ENCODE measurements at regions not wholly inside any gene's neighbourhood (a gene's known extent, or its start where the extent isn't known, plus 50 kb on each side); places are given as distances from the start of the nearest gene placed in this dataset.

- TF ChIP-seq CTCF (IDR thresholded peaks at IDR 0.05) (no peak), ZFX (IDR thresholded peaks at IDR 0.05; ENCODE audit: borderline replicate concordance) (no peak)
- no peak overlapping the region for H3K27ac ChIP-seq
Observed at GRCh38 chr2:203596183-203596582, 61.1 kb upstream of the RAPH1 start.

GRCh38 chr2:203599509-203599908, 64.4 kb upstream of the RAPH1 start:
- H3K27ac ChIP-seq, result no peak overlapping the region
- TF ChIP-seq ZFX (IDR thresholded peaks at IDR 0.05; ENCODE audit: borderline replicate concordance) (no peak), CTCF (IDR thresholded peaks at IDR 0.05) (no peak)

- TF ChIP-seq ZFX (IDR thresholded peaks at IDR 0.05; ENCODE audit: borderline replicate concordance) (no peak), CTCF (IDR thresholded peaks at IDR 0.05) (no peak)
- no peak overlapping the region for H3K27ac ChIP-seq
Observed at GRCh38 chr2:203600286-203600685, 65.2 kb upstream of the RAPH1 start.

- TF ChIP-seq ZFX (IDR thresholded peaks at IDR 0.05; ENCODE audit: borderline replicate concordance), result no peak
- no peak for TF ChIP-seq CTCF (IDR thresholded peaks at IDR 0.05)
- H3K27ac ChIP-seq, result no peak overlapping the region
Observed at GRCh38 chr2:203603456-203604389, 68.6 kb upstream of the RAPH1 start.

GRCh38 chr2:203605302-203605701, 70.2 kb upstream of the RAPH1 start:
- TF ChIP-seq CTCF (IDR thresholded peaks at IDR 0.05) (no peak), ZFX (IDR thresholded peaks at IDR 0.05; ENCODE audit: borderline replicate concordance) (no peak)
- no peak overlapping the region for H3K27ac ChIP-seq

GRCh38 chr2:203606051-203606450, 71.0 kb upstream of the RAPH1 start:
- TF ChIP-seq CTCF (IDR thresholded peaks at IDR 0.05) (no peak), ZFX (IDR thresholded peaks at IDR 0.05; ENCODE audit: borderline replicate concordance) (no peak)
- H3K27ac ChIP-seq, result no peak overlapping the region

GRCh38 chr2:203610558-203610957, 75.5 kb upstream of the RAPH1 start:
- no peak overlapping the region for H3K27ac ChIP-seq
- TF ChIP-seq CTCF (IDR thresholded peaks at IDR 0.05) (no peak), ZFX (IDR thresholded peaks at IDR 0.05; ENCODE audit: borderline replicate concordance) (no peak)

Measured in 22Rv1 (cell line).